SK-N-SH (cell line): ENCODE measurements at regions not wholly inside any gene's neighbourhood (a gene's known extent, or its start where the extent isn't known, plus 50 kb on each side); places are given as distances from the start of the nearest gene placed in this dataset.

Source experiments
- CTCF ChIP-seq: fragments of 200-600 bp; sonication (generic); IDR thresholded peaks from 2 replicates; pipeline ENCODE4 v1.6.1; 2017; ENCODE audit warnings: antibody characterized with exemption, mild to moderate bottlenecking, moderate library complexity
- EP300 ChIP-seq, 2 experiments: IDR thresholded peaks; 2 replicates each; pipeline versions ENCODE4 v1.4.0 to v1.6.1; 2012; ENCODE audit warnings: borderline replicate concordance in 1 of 2, low read depth in 1 of 2, low read length in 1 of 2
- NFIC ChIP-seq: IDR thresholded peaks from 2 replicates; pipeline ENCODE4 v1.4.0; 2012; ENCODE audit warnings: borderline replicate concordance
- POLR2AphosphoS5 ChIP-seq: IDR thresholded peaks from 2 replicates; pipeline ENCODE4 v1.6.1; 2012; ENCODE audit warnings: low read depth, low read length
- RAD21 ChIP-seq: IDR thresholded peaks from 2 replicates; pipeline ENCODE4 v1.6.1; 2012; ENCODE audit warnings: mild to moderate bottlenecking, low read length
- RFX5 ChIP-seq: IDR thresholded peaks from 2 replicates; pipeline ENCODE4 v1.6.1; 2012; ENCODE audit warnings: mild to moderate bottlenecking, improper control_type of control experiment, low read length
- TAF1 ChIP-seq: IDR thresholded peaks from 2 replicates; pipeline ENCODE4 v1.6.1; 2012; ENCODE audit warnings: low read depth, mild to moderate bottlenecking, low read length, moderate library complexity, borderline replicate concordance
- TCF12 ChIP-seq: IDR thresholded peaks from 2 replicates; pipeline ENCODE4 v1.4.0; 2012

GRCh38 chr15:98395974-98396610 is 252.2 kb upstream of the IGF1R start:
- TF ChIP-seq RFX5 = no peak
- no peak for TF ChIP-seq TAF1
- TF ChIP-seq TCF12 = no peak
- no peak for TF ChIP-seq CTCF
- no peak for TF ChIP-seq NFIC
- no peak for TF ChIP-seq EP300 (IDR thresholded peaks at IDR 0.05; ENCODE audit: borderline replicate concordance in 1 of 2, low read depth in 1 of 2, low read length in 1 of 2)
- no peak for TF ChIP-seq RAD21
- TF ChIP-seq POLR2AphosphoS5 = no peak
